PC-3 (cell line): ENCODE measurements at regions not wholly inside any gene's neighbourhood (a gene's known extent, or its start where the extent isn't known, plus 50 kb on each side); places are given as distances from the start of the nearest gene placed in this dataset.

Experiments used
- ATAC-seq: fragments of 200-7000 bp; cut with Tn5 transposase; 2 replicates; pipeline ENCODE4 v1.9.1; 2020; ENCODE audit warnings: mild to moderate bottlenecking, moderate library complexity
- BruUV-seq: library from RNA; stranded (reverse); fragments of 400-500 nt; replicated peaks from 2 replicates; lab custom pipeline; 2021; lab: Mats Ljungman, UMichigan
- CTCF ChIA-PET: fragments of 300-600 bp; sonication (Branson Sonifier 250); formaldehyde crosslinking; loops from one replicate; lab custom pipeline; 2022; ENCODE audit warnings: antibody characterized with exemption; lab: Charles Lee
- POLR2A ChIA-PET: fragments of 300-600 bp; sonication (Branson Sonifier 250); formaldehyde crosslinking; loops from one replicate; lab custom pipeline; 2022; ENCODE audit warnings: antibody characterized with exemption; ENCODE audit not compliant: unreplicated experiment; lab: Charles Lee
- DNase-seq: peaks from one replicate; pipeline ENCODE4 v3.0.0-alpha.2; 2015
- H2AFZ ChIP-seq: fragments of 300-600 bp; sonication (generic); 2 replicates; pipeline ENCODE4 v1.6.0; 2016; ENCODE audit warnings: antibody characterized with exemption, low read length
- H3F3A ChIP-seq: fragments of 300-600 bp; sonication (generic); one replicate; pipeline ENCODE4 v1.6.0; 2017; ENCODE audit warnings: antibody characterized with exemption, low read length, control low read depth, mild to moderate bottlenecking; ENCODE audit not compliant: unreplicated experiment
- H3K27ac ChIP-seq: fragments of 300-600 bp; sonication (generic); 2 replicates; pipeline ENCODE4 v1.5.1; 2016; ENCODE audit warnings: mild to moderate bottlenecking, low read length
- H3K27me3 ChIP-seq: fragments of 300-600 bp; sonication (generic); 2 replicates; pipeline ENCODE4 v1.6.1; 2016; ENCODE audit warnings: low read length, mixed read lengths
- H3K36me3 ChIP-seq: fragments of 300-600 bp; sonication (generic); 2 replicates; pipeline ENCODE4 v1.6.1; 2016; ENCODE audit warnings: low read depth, mixed run types, low read length, mixed read lengths
- H3K4me1 ChIP-seq: fragments of 300-600 bp; sonication (generic); 2 replicates; pipeline ENCODE4 v1.5.1; 2016; ENCODE audit warnings: low read length; ENCODE audit not compliant: insufficient read depth
- H3K4me2 ChIP-seq: fragments of 300-600 bp; sonication (generic); 2 replicates; pipeline ENCODE4 v1.6.0; 2016; ENCODE audit warnings: low read length
- H3K4me3 ChIP-seq: fragments of 300-600 bp; sonication (generic); 2 replicates; pipeline ENCODE4 v1.5.1; 2016; ENCODE audit warnings: mild to moderate bottlenecking, low read length, mixed read lengths
- H3K79me2 ChIP-seq: fragments of 300-600 bp; sonication (generic); 2 replicates; pipeline ENCODE4 v1.6.1; 2017; ENCODE audit warnings: low read length, mixed read lengths
- H3K9ac ChIP-seq: fragments of 300-600 bp; sonication (generic); 2 replicates; pipeline ENCODE4 v1.6.0; 2016; ENCODE audit warnings: mild to moderate bottlenecking, low read length
- H3K9me2 ChIP-seq: fragments of 300-600 bp; sonication (generic); replicated peaks from 2 replicates; pipeline ENCODE4 v1.6.1; 2016; ENCODE audit warnings: mixed run types, low read length, mixed read lengths
- H3K9me3 ChIP-seq: fragments of 300-600 bp; sonication (generic); 2 replicates; pipeline ENCODE4 v1.6.1; 2016; ENCODE audit warnings: low read length, mixed read lengths
- H4K20me1 ChIP-seq: fragments of 300-600 bp; sonication (generic); 2 replicates; pipeline ENCODE4 v1.6.1; 2016; ENCODE audit warnings: low read length, mixed read lengths
- EZH2 ChIP-seq: fragments of 300-600 bp; sonication (generic); IDR thresholded peaks from one replicate; pipeline ENCODE4 v1.6.1; 2017; ENCODE audit warnings: antibody characterized with exemption, mild to moderate bottlenecking, low read length; ENCODE audit not compliant: unreplicated experiment
- EZH2phosphoT487 ChIP-seq: fragments of 300-600 bp; sonication (generic); IDR thresholded peaks from 2 replicates; pipeline ENCODE4 v1.6.1; 2018; ENCODE audit warnings: mild to moderate bottlenecking, antibody characterized with exemption, low read length, borderline replicate concordance
- intact Hi-C: fragments of 100-400 bp; cut with micrococcal nuclease; formaldehyde crosslinking; loops from 2 replicates; pipeline ENCODE4 v1.9.0; 2023
- TF ChIP-seq, protein P1 (sequence below): fragments of 300-600 bp; sonication (generic); conservative IDR thresholded peaks from 2 replicates; pipeline ENCODE4 v1.5.1; 2017; ENCODE audit warnings: antibody characterized with exemption, low read depth, mild to moderate bottlenecking, low read length

DNA sequence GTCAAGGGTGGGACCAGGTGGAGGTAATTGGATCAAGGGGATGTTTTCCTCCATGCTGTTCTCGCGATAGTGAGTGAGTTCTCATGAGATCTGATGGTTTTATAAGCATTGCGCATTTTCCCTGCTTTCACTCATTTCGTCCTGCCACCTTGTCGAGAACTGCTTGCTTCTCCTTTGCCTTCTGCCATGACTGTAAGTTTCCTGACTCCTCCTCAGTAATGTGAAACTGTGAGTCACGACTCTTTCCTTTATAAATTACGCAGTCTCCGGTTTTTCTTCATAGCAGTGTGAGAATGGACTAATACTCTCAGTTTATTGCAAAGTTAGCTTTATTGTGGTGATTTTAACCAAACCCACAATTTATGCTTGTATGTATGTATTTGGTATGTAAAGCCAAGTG, 878.5 kb upstream of the ANO3 start:
- Histone ChIP-seq H3K9me2 (no peaks in the 10 kb centered on the region), H3K36me3 (no peaks in the 10 kb centered on the region), H3K9me3 (no peaks in the 10 kb centered on the region), H3K4me3 (no peak overlapping the region), H3F3A (no peaks in the 10 kb centered on the region), H3K9ac (no peak overlapping the region), H3K27me3 (no peaks in the 10 kb centered on the region), H3K4me1 (no peaks in the 10 kb centered on the region), H3K4me2 (no peak overlapping the region), H3K27ac (no peak overlapping the region), H3K79me2 (no peaks in the 10 kb centered on the region), H2AFZ (no peak overlapping the region), H4K20me1 (no peaks in the 10 kb centered on the region)
- intact Hi-C loops = no loop called here
- ATAC-seq (no peak), DNase-seq (no peak)
- CTCF ChIA-PET = no interaction called here
- no TSS peak for BruUV-seq
- TF ChIP-seq EZH2 (no peak), EZH2phosphoT487 (no peak)
- TF ChIP-seq, protein P1, sequence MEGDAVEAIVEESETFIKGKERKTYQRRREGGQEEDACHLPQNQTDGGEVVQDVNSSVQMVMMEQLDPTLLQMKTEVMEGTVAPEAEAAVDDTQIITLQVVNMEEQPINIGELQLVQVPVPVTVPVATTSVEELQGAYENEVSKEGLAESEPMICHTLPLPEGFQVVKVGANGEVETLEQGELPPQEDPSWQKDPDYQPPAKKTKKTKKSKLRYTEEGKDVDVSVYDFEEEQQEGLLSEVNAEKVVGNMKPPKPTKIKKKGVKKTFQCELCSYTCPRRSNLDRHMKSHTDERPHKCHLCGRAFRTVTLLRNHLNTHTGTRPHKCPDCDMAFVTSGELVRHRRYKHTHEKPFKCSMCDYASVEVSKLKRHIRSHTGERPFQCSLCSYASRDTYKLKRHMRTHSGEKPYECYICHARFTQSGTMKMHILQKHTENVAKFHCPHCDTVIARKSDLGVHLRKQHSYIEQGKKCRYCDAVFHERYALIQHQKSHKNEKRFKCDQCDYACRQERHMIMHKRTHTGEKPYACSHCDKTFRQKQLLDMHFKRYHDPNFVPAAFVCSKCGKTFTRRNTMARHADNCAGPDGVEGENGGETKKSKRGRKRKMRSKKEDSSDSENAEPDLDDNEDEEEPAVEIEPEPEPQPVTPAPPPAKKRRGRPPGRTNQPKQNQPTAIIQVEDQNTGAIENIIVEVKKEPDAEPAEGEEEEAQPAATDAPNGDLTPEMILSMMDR = no peak
- POLR2A ChIA-PET = no interaction called here

DNA sequence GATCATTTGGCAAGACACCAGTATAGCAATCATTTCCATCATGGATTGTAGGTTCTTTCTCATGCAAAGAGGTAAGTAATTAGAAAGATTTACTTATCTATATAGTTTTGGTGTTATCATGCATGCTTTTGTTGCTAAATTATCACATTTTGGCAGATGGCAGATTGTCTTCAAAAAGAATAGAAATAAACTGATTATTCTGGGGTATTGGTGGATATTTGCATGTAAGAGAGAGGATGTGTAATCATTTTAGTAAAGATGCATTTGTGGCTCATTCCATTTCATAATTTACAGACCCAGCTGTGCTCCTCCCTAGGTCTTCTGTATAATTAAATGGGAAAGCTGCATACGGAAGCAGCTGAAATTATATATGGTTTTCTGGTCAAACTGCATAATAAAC, 875.7 kb upstream of the ANO3 start:
- no peak overlapping the region for H3K4me2 ChIP-seq
- BruUV-seq = no TSS peak
- no peaks in the 10 kb centered on the region for H3K9me2 ChIP-seq
- DNase-seq (no peak), ATAC-seq (no peak)
- ChIA-PET POLR2A (no interaction called here), CTCF (no interaction called here)
- no peaks in the 10 kb centered on the region for H3F3A ChIP-seq
- no peak overlapping the region for H3K4me3 ChIP-seq
- H3K4me1 ChIP-seq = no peaks in the 10 kb centered on the region
- H3K27ac ChIP-seq = no peak overlapping the region
- H3K9me3 ChIP-seq = no peaks in the 10 kb centered on the region
- TF ChIP-seq, protein P1 = no peak
- no peak overlapping the region for H2AFZ ChIP-seq
- no peak overlapping the region for H3K9ac ChIP-seq
- no peaks in the 10 kb centered on the region for H3K36me3 ChIP-seq
- intact Hi-C loops = no loop called here
- no peaks in the 10 kb centered on the region for H3K79me2 ChIP-seq
- H4K20me1 ChIP-seq = no peaks in the 10 kb centered on the region
- H3K27me3 ChIP-seq = no peaks in the 10 kb centered on the region

DNA sequence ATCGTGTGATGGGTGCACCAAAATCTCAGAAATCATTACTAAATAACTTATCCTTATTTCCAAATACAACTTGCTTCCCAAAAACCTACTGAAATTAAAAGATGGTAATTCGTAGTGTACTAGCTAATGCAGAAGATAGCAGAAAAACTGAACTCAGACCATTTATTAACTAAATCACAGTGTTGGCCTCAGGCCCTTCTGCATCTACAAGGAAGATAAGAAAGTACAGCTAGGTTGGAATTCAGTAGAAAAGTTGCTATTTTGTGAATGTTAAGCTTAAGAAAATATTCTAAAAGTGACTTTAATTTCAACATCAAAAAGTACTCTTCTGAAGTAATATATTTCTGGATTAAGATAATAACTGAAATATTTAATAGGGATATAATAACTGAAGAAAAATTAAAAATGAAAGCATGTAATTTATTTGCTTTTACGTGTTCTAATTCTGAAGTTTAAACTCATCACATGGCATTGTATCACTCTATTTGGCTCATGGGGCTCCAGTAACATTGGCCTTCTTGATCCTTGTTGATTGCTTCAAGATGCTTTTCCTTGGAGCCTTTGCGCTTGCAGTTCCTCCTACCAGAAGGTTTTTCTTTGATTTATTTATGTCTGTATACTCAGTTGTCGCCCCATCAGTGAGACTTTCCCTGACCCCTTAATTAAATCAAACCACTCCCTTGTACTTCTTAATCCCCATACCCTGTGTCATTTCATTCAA, 847.9 kb upstream of the ANO3 start:
- no peaks in the 10 kb centered on the region for H3F3A ChIP-seq
- intact Hi-C loops = no loop called here
- no peaks in the 10 kb centered on the region for H3K9me3 ChIP-seq
- ChIA-PET POLR2A (no interaction called here), CTCF (no interaction called here)
- no peak overlapping the region for H2AFZ ChIP-seq
- ATAC-seq (no peak), DNase-seq (no peak)
- no peak overlapping the region for H3K9ac ChIP-seq
- H3K36me3 ChIP-seq = no peaks in the 10 kb centered on the region
- H3K4me1 ChIP-seq = no peaks in the 10 kb centered on the region
- H3K4me3 ChIP-seq = no peak overlapping the region
- H3K27me3 ChIP-seq = no peaks in the 10 kb centered on the region
- no peak for TF ChIP-seq EZH2phosphoT487
- no peak for TF ChIP-seq EZH2
- TF ChIP-seq, protein P1 = no peak
- H3K79me2 ChIP-seq = no peaks in the 10 kb centered on the region
- no peaks in the 10 kb centered on the region for H4K20me1 ChIP-seq
- BruUV-seq = no TSS peak
- no peaks in the 10 kb centered on the region for H3K9me2 ChIP-seq
- H3K27ac ChIP-seq = no peak overlapping the region
- H3K4me2 ChIP-seq = no peak overlapping the region
